ENCODE measurements at regions not wholly inside any gene's neighbourhood (a gene's known extent, or its start where the extent isn't known, plus 50 kb on each side); places are given as distances from the start of the nearest gene placed in this dataset.

Small RNA genes in the stretch of these regions (small RNA-seq; reads per million reads assigned to genes)
- 0 reads per million in 4 donors for gene RNU6-325P

All from gastroesophageal sphincter (tissue), 4 donors.